ENCODE measurements at regions not wholly inside any gene's neighbourhood (a gene's known extent, or its start where the extent isn't known, plus 50 kb on each side); places are given as distances from the start of the nearest gene placed in this dataset.

GRCh38 chr3:65035246-65035645, 347.4 kb upstream of the ADAMTS9 start:
- TF ChIP-seq EP300 (IDR thresholded peaks at IDR 0.05; ENCODE audit: borderline replicate concordance in 1 of 2, control insufficient read depth in 1 of 2, low read depth in 2 of 2, low read length in 2 of 2) = no peak
- TF ChIP-seq SP1 (IDR thresholded peaks at IDR 0.05; ENCODE audit: low read depth, low read length) = no peak
- TF ChIP-seq BHLHE40 (IDR thresholded peaks at IDR 0.05; ENCODE audit: borderline replicate concordance in 1 of 2, low read depth in 2 of 2, low read length in 1 of 2) = no peak
- no peak for TF ChIP-seq CTCF (IDR thresholded peaks at IDR 0.05 in 2 of 3, conservative IDR thresholded peaks at IDR 0.05 in 1 of 3; ENCODE audit: control insufficient read depth in 2 of 3, extremely low read depth in 1 of 3, insufficient read depth in 1 of 3, low read depth in 3 of 3, low read length in 3 of 3)
- no peak for TF ChIP-seq ATF3 (IDR thresholded peaks at IDR 0.05; ENCODE audit: borderline replicate concordance, extremely low read depth, low read depth, low read length)
- TF ChIP-seq PKNOX1 (IDR thresholded peaks at IDR 0.05) = no peak
- no peak for TF ChIP-seq USF1 (IDR thresholded peaks at IDR 0.05; ENCODE audit: borderline replicate concordance, extremely low read length, insufficient read depth, low read depth, low read length)
- no peak for TF ChIP-seq POLR2AphosphoS5 (IDR thresholded peaks at IDR 0.05; ENCODE audit: low read length)
- TF ChIP-seq RCOR1 (conservative IDR thresholded peaks at IDR 0.05; ENCODE audit: low read depth, low read length) = no peak
- no peak for TF ChIP-seq SPI1 (IDR thresholded peaks at IDR 0.05; ENCODE audit: borderline replicate concordance, insufficient read depth, low read depth, low read length)
- no peak for TF ChIP-seq REST (IDR thresholded peaks at IDR 0.05; ENCODE audit: low read depth, low read length)
- TF ChIP-seq BCL3 (IDR thresholded peaks at IDR 0.05; ENCODE audit: borderline replicate concordance, insufficient read depth, low read depth, low read length, poor library complexity, severe bottlenecking) = no peak
- TF ChIP-seq JUNB (IDR thresholded peaks at IDR 0.05) = no peak

All from GM12878 (cell line).